ENCODE measurements at regions not wholly inside any gene's neighbourhood (a gene's known extent, or its start where the extent isn't known, plus 50 kb on each side); places are given as distances from the start of the nearest gene placed in this dataset.

DNA sequence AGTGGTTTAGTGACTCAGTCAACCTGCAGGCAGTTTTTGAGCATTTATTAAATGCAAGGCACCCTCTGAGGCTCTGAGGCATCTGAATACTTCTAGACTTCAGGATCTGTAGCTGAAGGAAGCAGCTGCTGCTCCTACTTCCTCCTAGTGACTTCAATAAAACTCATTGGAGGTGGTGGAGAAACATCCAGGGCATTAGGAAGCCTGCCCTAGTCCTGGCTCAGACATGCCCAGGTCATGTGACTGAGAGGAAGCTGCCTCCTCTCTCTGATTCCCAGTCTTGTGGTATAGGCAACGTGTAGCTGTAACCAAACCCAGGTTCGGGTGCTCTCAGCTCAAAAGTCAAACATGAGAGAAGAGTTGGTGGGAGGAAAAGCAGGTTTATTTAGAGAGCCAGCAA lies 287.2 kb upstream of the GYPC start:
- TF ChIP-seq HCFC1 (IDR thresholded peaks at IDR 0.05; ENCODE audit: low read length): no peak
- no peak for TF ChIP-seq POU2F2 (IDR thresholded peaks at IDR 0.05; ENCODE audit: borderline replicate concordance, low read depth, low read length)
- no peak for TF ChIP-seq CTCF (IDR thresholded peaks at IDR 0.05 in 2 of 3, conservative IDR thresholded peaks at IDR 0.05 in 1 of 3; ENCODE audit: control insufficient read depth in 2 of 3, extremely low read depth in 1 of 3, insufficient read depth in 1 of 3, low read depth in 3 of 3, low read length in 3 of 3)
- no peak for TF ChIP-seq EZH2 (IDR thresholded peaks at IDR 0.05; ENCODE audit: borderline replicate concordance, control insufficient read depth, low read depth, low read length)
- no peak for TF ChIP-seq SMC3 (IDR thresholded peaks at IDR 0.05; ENCODE audit: borderline replicate concordance, low read length)
- TF ChIP-seq CUX1 (IDR thresholded peaks at IDR 0.05; ENCODE audit: insufficient replicate concordance, low read depth, low read length): no peak
- TF ChIP-seq CBX3 (IDR thresholded peaks at IDR 0.05; ENCODE audit: borderline replicate concordance, low read depth): no peak
- no peak for TF ChIP-seq POLR2AphosphoS5 (IDR thresholded peaks at IDR 0.05; ENCODE audit: low read length)
- no peak for TF ChIP-seq SIX5 (IDR thresholded peaks at IDR 0.05; ENCODE audit: low read depth, low read length, severe bottlenecking)
- no peak for TF ChIP-seq USF2 (IDR thresholded peaks at IDR 0.05; ENCODE audit: borderline replicate concordance, low read depth, low read length)
- TF ChIP-seq, protein P1, sequence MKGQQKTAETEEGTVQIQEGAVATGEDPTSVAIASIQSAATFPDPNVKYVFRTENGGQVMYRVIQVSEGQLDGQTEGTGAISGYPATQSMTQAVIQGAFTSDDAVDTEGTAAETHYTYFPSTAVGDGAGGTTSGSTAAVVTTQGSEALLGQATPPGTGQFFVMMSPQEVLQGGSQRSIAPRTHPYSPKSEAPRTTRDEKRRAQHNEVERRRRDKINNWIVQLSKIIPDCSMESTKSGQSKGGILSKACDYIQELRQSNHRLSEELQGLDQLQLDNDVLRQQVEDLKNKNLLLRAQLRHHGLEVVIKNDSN (IDR thresholded peaks at IDR 0.05; ENCODE audit: borderline replicate concordance, extremely low read length, insufficient read depth, low read depth, low read length): no peak
- no peak for TF ChIP-seq RCOR1 (conservative IDR thresholded peaks at IDR 0.05; ENCODE audit: low read depth, low read length)

Data from GM12878 (cell line).